OCI-M2 (cell line): ENCODE measurements at regions not wholly inside any gene's neighbourhood (a gene's known extent, or its start where the extent isn't known, plus 50 kb on each side); places are given as distances from the start of the nearest gene placed in this dataset.
"Not testable (repeated sequence)": the region's sequence is repeated elsewhere in the genome, so short reads cannot be mapped to it uniquely, and the experiment has no call there.

Experiments
- DNase-seq: peaks from one replicate; lab custom pipeline; 2025; ENCODE audit not compliant: unreplicated experiment; lab: John Stamatoyannopoulos, UW

DNA sequence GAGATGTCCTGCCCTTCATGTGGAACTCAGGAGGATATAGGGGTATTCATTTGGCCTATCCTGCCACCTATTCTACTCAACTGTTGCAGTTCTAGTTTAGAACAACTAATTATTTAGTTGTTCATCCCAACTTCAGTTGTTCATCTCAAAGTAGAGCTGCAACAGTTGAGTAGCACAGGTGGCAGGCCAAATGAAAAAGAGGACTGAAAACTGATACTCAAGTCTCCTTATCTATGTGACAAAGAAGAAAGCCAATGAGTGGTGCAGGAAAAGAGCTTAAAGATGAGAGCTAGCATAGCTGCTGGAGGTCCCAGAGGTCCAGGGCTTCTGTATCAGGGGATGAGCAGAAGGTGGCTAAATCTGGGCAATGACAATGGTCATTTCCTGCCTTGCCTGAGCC, 148.9 kb upstream of the KITLG start:
- no peak for DNase-seq

DNA sequence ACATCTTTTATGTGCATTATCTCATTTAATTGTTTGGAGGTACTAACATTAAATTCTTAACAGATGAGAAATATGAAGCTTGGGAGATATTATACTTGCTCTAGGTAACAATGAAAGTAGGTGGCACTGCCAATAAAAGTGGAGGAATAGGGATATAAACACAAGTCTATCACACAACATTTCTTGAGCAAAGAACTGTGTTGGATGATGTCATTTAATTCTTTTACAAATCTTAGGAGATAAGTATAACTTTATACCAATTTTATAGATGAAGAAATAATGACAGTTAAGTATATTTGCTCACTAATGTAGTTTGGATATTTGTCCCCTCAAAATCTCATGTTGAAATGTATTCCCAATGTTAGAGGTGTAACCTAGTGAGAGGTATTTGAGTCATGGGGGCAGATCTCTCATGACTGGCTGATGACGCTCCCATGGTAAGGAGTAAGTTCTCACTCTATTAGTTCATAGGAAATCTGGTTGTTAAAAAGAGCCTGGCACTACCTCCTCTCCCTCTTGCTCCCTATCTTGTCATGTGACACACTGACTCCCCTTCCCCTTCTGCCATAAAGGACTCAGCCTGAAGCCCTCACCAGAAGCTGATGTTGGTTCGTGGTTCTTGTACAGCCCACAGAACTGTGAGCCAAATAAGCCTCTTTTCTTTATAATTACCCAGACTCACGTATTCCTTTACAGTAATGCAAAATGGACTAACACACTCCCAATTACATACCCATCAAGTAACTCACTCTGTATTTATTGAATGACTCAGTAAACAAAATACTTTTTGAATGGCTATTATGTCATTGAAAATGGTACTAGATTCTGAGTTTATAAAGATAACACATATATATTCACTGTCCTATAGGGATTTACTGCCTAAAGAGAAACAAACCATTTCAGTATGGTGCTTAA, 146.8 kb upstream of the KITLG start:
- no peak for DNase-seq

DNA sequence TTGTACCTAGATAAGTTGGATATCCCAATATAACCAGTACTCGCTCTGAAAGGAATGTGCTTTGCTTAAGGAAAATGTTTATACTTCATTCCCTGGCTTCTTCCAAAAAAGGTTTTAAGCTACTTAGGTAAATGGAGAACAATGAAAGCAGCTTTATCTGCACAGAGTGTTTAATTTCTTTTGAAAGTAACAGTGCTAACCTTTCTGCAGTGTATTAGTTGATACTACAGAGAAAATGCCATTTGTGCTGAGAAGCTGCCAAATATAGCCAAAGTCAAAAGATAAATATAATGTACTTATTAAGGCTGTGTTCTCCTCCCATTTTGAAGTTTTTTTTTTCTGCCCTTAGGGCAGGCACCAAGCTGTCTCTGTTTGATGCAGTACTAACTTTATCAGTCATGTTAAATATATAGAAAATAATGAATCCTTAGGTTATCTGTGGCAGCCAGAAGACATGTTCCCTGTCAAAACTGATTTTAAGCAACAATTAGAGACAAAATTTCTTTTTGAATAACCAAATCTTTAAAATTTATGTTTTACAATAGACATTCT, 145.4 kb upstream of the KITLG start:
- DNase-seq = no peak

DNA sequence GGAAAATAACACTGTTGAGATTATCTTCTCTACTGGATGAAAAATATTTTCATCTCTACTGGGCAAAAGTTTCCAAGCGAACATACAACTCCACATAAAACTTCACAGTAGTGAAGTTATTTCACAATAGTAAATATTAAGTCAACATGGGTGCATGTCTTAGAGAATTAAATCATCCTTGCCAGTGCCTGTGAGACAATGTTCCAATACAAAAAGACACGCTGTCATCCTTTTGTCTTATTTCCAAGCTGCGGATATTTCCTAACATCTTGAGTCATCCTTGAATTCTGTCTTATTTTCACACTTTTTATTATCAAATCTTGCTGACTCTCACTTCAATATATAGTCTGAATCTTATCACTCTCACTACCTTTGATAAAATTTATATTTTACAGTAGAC, 142.9 kb upstream of the KITLG start:
- DNase-seq = no peak

DNA sequence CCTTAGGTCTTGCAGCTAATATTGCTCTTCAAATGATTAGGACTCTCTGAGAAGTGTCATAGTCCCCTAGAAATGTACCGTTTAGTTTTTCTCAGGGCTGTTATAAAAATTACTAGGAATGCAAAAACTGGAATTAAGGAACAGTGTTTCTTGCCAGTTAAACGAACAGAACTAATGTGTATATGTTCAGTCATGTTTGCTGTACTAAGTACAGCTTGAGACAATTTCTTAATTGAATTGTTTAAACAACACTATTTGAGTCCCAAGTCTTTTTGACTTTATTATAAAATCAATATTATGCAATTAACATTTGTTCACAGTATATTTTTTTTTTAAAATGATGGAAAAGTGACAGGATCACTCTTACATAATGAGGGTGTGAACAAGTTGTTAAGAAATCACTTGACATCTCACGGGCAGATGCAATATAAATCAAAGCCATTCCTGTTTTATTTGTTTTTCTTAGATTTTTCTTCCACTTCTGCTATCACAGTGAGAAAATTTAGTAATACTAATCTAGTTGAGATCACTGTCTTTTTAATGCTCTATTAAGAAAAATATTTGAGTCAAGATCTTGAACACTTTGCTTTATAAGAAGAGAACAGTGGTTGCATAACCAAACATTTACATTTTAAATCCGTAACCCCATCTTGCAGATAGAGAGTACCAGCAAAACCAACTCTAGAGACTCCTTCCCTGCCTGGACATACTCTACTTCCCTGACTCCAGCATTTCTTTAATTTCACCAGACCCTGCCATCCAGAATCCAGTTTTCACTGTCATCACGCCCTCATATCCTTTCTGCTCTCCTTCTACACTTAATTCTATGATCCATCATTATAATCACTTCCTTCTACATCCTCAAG, 140.7 kb upstream of the KITLG start:
- no peak for DNase-seq

DNA sequence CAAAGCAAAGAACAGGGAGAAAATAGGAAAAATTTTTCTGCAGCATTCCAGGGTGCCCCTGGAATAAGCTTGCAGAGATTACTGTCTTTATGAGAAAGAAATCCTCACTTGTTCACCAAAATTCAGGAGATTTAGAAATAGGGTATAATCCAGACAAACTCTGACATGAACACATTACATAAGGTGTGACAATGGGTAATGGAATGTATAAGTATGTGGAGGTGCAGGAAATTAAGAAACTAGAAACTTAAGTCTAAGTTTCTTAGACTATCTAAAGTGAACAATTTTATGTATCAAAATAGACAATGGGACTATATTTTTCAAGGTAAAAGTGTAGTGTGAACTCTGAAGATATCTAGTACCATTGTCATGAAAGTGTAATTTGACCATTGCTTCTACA, 140.0 kb upstream of the KITLG start:
- DNase-seq = no peak

DNA sequence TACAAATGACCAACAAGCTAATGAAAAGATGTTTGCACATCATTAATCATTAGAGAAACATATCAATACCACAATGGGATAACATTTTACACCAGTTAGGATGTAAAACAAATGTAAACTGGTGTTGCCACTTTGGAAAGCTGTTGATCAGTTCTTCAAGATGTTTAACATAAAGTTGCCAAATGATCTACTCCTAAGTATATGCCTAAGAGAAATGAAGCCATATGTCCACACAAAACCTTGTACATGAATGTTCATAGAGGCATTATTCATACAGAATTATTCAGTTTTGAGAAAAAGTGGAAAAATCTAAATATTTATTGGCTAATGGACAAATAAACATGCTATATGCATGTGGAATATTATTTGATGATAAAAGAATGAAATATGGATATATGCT, 136.9 kb upstream of the KITLG start:
- no peak for DNase-seq

DNA sequence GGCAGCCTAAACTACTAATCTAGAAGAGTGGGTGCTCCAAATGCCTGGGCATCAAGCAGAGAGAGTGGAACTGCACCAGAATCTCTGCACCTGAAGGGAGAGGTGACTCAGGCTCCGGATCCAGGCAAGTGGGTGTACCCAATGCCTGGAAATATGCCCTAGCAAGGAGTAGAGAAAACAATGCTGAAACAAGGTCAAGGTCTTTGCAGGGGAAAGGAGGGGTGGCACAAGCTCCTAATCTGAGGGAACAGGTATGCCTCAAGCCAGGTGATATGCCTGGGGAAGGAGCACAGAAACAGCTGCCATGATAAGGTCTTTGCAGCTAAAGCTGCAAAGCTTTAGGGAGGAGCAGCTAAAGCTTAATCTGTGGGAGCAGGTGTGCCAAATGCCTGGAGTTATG, 136.0 kb upstream of the KITLG start:
- no peak for DNase-seq

DNA sequence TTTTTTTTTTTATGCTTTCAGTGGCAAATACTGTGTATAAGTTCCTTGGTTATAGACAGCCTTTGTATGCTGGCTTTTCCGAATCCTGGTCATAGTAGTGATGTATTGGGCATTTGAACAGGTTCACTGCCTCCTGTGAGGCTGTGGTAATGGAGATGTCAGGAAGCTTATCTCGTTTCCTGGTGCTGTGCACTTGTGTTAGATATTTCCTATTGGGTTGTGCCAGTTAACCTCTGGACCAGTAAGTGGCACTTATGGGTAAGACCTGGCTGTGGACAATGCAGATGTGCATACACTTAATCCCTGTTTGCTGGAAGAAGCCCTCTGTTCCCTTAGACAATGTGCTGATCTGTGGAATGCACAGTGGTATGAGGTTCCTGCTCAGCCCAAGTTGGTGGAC, 135.4 kb upstream of the KITLG start:
- DNase-seq = no peak

DNA sequence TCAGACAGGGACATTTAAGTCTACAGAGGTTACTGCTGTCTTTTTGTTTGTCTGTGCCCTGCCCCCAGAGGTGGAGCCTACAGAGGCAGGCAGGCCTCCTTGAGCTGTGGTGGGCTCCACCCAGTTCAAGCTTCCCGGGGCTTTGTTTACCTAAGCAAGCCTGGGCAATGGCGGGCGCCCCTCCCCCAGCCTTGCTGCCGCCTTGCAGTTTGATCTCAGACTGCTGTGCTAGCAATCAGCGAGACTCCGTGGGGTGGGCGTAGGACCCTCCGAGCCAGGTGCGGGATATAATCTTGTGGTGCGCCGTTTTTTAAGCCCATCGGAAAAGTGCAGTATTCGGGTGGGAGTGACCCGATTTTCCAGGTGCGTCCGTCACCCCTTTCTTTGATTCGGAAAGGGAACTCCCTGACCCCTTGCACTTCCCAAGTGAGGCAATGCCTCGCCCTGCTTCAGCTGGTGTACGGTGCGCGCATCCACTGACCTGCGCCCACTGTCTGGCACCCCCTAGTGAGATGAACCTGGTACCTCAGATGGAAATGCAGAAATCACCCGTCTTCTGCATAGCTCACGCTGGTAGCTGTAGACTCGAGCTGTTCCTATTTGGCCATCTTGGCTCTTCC, 134.1 kb upstream of the KITLG start:
- DNase-seq = not testable (repeated sequence)

DNA sequence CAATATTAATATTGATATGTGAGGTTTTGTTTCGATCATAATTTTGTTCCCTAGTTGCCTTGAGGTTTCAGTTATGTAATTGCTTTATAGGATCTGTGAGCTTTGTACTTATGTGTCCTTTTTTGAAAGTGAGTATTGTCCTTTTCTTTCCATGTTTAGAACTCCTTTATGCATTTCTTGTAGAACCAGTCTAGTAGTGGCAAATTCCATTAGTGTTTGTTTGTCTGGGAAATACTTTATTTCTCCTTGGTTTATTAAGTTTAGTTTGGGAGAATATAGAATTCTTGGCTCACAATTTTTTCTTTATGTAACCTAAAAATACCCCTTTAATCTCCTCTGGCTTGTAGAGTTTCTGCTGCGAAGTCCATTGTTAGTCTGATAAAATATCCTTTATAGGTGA, 127.5 kb upstream of the KITLG start:
- DNase-seq = no peak

DNA sequence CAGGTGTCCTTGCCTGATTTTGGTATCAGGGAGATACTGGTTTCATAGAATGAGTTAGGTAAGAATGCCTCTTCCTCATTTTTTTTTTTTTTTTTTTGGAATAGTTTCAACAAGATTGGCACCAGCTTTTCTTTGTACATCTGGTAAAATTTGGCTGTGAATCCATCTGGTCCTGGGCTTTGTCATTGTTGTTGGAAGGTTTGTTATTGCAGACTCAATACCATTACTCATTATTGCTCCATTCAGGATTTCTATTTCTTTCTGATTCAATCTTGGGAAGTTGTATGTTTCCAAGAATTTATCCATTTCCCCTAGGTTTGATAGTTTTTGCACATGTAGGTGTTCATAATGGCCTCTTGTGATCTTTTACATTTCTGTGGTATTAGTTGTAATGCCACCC, 126.0 kb upstream of the KITLG start:
- DNase-seq = no peak

DNA sequence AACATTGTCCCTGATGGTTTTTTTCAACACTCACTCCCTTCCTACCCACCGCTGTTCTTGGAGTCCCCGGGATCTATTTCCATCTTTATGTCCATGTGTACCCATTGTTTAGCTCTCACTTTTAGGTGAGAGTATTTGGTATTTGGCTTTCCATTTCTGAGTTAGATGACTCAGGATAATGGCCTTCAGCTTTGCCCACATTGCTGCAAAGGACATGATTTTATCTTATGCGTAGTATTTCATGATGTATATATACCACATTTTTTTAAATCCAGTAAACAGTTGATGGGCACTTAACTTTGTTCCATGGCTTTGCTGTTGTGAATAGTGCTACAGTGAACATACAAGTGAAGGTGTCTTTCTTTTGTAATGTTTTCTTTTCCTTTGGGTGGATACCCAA, 123.5 kb upstream of the KITLG start:
- DNase-seq = no peak

DNA sequence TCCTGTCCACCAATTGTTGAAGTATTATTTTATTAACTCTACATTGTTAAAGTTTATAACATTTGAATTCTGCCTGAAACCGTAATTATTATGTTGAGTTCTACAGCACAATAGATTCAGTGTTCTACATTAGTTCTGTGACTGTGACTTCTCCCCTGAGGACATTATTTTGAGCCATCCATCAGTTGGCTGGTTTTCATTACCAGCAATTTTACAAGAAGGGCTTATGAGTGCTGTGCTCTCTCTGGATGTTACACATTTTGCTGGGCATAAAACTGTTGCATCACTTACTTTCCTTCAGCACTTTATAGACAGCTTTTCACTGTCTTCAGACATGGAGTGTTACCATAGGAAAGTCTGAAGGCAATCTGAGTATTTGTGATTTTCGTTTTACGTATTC, 118.2 kb upstream of the KITLG start:
- no peak for DNase-seq

DNA sequence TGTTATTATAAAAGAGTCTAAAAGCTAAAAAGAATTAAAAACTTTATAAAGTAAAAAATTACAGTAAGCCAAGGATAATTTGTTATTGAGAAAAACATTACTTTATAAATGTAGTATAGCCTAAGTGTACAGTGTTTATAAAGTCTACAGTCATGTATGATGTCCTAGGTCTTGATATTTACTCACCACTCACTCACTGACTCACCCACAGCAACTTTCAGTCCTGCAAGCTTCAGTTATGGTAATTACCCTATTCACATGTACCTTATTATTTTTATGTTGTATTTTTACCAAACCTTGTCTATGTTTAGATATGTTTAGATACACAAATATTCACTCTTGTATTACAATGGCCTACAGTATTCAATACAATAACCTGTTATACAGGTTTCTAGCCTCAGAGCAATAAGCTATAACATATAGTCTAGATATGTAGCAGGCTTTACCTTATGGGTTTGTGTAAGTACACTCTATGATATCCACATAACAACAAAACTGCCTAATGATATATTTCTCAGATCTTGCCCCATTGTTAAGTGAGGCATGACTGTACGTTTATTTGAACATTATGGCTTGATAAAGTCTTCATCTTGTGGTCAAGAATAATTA, 113.7 kb upstream of the KITLG start:
- no peak for DNase-seq

DNA sequence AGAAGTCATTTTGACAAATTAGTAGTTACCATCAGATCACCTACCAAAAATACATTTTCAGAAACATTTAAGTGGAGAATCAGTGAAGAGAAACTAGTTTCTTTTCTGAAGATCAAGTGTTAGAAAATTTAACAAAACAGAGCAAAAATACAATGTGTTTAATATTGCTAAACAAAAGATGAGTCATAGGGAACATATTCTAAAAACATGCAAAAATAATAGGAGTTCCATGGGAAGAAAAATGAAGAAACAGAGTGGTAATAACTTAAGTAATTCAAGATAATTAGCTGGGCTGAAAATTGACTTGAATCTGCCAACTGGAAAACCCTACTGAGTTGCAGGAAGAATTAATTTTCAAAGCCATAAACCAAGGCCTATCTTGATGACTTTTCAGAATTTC, 111.5 kb upstream of the KITLG start:
- no peak for DNase-seq

DNA sequence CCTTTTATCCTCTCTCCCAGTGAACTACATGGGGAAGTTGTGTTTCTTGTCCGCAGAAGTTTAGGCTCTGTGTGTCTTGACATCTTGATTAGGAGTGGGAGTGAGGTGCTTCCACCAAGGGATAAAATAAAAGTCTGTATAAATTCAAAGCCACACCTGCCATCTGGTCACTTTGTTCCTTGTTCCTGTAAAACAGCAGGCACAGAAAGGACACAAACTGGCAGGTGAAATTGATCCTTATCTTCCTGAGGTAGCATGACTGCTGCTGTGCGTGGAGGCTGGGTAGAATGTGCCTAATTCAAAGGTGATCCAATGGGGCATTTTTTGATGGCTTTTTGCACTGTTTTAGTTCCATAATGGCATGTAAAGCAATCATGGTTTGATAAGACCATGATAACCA, 104.3 kb upstream of the KITLG start:
- DNase-seq = no peak

DNA sequence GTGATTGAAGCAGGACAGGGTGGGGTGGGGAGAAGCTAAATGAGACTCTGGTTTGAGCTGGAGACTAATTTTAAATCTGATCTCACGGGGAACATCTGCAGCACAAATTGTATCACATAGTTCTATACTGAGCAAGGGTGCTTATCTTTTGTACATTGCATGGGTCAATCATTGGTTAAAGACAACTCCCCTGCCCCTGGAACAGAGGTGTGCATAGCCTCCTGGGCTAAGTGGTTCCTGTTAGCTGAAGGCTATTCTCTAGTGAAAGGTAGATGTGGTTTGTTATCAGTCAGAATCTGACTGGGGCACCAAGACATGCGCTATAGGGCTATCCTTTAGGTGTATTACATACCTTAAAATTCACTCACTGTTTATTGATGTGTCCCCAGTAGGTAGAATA, 103.9 kb upstream of the KITLG start:
- no peak for DNase-seq

DNA sequence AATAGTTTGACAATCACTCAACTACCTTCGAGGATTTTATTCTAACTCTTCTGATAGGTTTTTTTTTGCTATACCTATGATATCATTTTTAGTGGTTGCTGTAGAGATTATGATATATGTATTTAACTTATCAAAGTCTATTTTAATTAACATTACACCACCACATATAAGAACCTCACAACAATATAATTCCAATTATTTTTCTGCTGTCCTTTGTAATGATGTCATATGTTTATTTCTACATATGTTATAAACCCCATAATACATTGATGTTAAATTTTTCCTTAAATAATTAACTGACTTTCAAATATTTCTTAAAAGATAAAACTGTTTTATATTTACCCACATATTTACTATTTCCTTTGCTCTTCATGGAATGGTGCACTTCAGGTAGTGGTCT, 103.4 kb upstream of the KITLG start:
- DNase-seq = no peak

DNA sequence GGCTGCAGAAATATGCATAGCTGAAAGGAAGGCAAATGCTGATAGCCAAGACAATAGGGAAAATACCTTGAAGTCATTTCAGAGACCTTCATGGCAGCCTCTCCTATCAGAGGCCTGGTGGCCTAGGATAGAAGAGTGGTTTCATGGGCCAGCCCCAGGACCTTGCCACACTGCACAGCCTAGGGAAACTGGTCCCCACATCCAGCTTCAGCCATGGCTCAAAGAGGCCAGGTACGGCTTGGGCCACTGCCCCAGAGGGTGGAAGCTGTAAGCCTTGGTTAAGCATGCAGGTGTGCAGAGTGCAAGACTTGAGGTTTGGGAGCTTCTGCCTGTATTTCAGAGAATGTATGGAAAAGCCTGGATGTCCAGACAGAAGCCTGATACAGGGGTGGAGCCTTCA, 101.0 kb upstream of the KITLG start:
- no peak for DNase-seq

DNA sequence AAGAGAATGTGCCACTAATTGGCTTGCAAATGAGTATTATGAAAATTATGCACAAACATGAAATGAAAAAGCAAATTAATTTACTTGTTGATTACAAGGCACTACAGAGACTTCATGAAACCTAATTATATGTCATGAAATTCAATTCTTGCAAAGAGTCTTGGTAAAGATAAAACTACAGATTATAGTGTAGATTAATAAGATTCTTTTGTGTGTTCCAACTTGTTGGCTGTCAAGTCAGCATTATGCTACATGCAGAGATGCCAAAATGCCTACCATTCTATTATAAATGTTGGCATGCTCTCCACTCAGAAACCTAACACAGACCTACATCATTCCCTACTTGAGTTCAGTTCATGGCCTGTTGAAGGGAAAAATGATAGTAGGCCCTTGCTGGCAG, 97.2 kb upstream of the KITLG start:
- no peak for DNase-seq
